ENCODE measurements at regions not wholly inside any gene's neighbourhood (a gene's known extent, or its start where the extent isn't known, plus 50 kb on each side); places are given as distances from the start of the nearest gene placed in this dataset.

DNA sequence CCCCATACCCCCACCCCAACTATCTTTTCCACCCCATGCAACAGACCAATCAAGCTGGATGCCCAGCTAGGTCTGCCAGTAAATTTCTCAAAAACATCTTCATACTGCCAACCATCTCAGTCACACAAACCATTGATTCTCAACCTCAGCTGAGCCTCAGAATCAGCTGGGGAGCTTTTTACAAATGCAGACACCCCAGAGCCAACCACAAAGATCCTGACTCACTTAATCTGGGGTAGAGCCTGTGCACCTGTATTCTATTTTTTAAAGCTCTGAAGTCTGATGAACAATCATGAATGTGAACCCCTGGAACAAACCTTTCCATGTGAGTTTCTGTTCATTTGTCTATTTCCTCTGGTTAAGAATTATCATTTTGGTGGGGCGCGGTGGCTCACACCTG is 66.0 kb downstream of the ZNF281 start:
- Histone ChIP-seq H2BK12ac (ENCODE audit: insufficient read length, low read depth, low read length) (no peak overlapping the region), H4K20me1 (ENCODE audit: control insufficient read depth, insufficient read depth, insufficient read length) (no peaks in the 10 kb centered on the region), H2BK20ac (ENCODE audit: low read depth, low read length, poor library complexity, severe bottlenecking) (no peak overlapping the region), H3K56ac (ENCODE audit: insufficient read length, low read depth, low read length) (no peak overlapping the region), H3K79me2 (ENCODE audit: insufficient read depth, low read length) (no peaks in the 10 kb centered on the region), H3K14ac (ENCODE audit: insufficient read depth, low read length) (no peak overlapping the region), H3K23me2 (ENCODE audit: insufficient read length, low read depth, low read length, poor library complexity, severe bottlenecking) (no peaks in the 10 kb centered on the region), H4K8ac (replicated peaks; ENCODE audit: insufficient read length, low read depth, low read length) (no peak overlapping the region), H2BK5ac (ENCODE audit: insufficient read length, low read length) (no peak overlapping the region), H3K18ac (ENCODE audit: insufficient read length, low read depth, low read length) (no peak overlapping the region), H3K4ac (ENCODE audit: low read depth, low read length) (no peak overlapping the region), H3K27ac (ENCODE audit: insufficient read length, low read depth, low read length) (no peak overlapping the region), H2AK5ac (ENCODE audit: insufficient read length, low read length) (no peak overlapping the region), H3K27me3 (ENCODE audit: insufficient read depth, low read length) (no peaks in the 10 kb centered on the region), H3K9me3 (ENCODE audit: control insufficient read depth, low read depth, low read length) (no peaks in the 10 kb centered on the region), H3K9ac (ENCODE audit: extremely low read depth, insufficient read length, low read length) (no peak overlapping the region), H2BK15ac (ENCODE audit: low read depth, low read length) (no peak overlapping the region), H3K79me1 (ENCODE audit: insufficient read depth, low read depth, low read length, poor library complexity, severe bottlenecking) (no peaks in the 10 kb centered on the region), H4K5ac (ENCODE audit: insufficient read length, low read depth, low read length) (no peak overlapping the region), H3K4me1 (ENCODE audit: insufficient read depth, low read length) (peaks cover 4% of the 10 kb centered on the region; the same call in 1 of the 2 replicates), H4K91ac (ENCODE audit: insufficient read length, low read depth, low read length) (no peak overlapping the region), H3K23ac (ENCODE audit: insufficient read length, low read depth, low read length) (no peak overlapping the region), H2BK120ac (ENCODE audit: low read depth, low read length, poor library complexity, severe bottlenecking) (no peak overlapping the region), H3T11ph (ENCODE audit: low read length) (no peak overlapping the region), H2AFZ (ENCODE audit: low read length) (no peak overlapping the region), H3K4me2 (ENCODE audit: insufficient read depth, insufficient read length, low read length) (no peak overlapping the region)
- Mint-ChIP-seq H3K27me3 (ENCODE audit: low read depth) (no peaks in the 10 kb centered on the region), H3K27ac (peak overlapping the region in 1 of 3 experiments; percentile 59; a peak in 1 of 7 replicates), H3K4me3 (no peak overlapping the region), H3K36me3 (ENCODE audit: insufficient read depth in 1 of 3, low read depth in 3 of 3) (peaks cover 0 to 2% (median 1%) of the 10 kb centered on the region in 3 experiments; a peak in 4 of 7 replicates), H3K9me3 (no peaks in the 10 kb centered on the region; a peak in 2 of 5 replicates), H3K4me1 (peaks cover 12 to 14% of the 10 kb centered on the region in 2 experiments)
- TF ChIP-seq, protein P1, sequence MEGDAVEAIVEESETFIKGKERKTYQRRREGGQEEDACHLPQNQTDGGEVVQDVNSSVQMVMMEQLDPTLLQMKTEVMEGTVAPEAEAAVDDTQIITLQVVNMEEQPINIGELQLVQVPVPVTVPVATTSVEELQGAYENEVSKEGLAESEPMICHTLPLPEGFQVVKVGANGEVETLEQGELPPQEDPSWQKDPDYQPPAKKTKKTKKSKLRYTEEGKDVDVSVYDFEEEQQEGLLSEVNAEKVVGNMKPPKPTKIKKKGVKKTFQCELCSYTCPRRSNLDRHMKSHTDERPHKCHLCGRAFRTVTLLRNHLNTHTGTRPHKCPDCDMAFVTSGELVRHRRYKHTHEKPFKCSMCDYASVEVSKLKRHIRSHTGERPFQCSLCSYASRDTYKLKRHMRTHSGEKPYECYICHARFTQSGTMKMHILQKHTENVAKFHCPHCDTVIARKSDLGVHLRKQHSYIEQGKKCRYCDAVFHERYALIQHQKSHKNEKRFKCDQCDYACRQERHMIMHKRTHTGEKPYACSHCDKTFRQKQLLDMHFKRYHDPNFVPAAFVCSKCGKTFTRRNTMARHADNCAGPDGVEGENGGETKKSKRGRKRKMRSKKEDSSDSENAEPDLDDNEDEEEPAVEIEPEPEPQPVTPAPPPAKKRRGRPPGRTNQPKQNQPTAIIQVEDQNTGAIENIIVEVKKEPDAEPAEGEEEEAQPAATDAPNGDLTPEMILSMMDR (conservative IDR thresholded peaks at IDR 0.05): no peak
- DNase-seq: no peak
- WGBS (ENCODE audit: extremely low coverage, insufficient read length, low lambda C conversion rate): no CpG with 5 or more reads among the region's 2 CpGs

Data from H9 (cell line).